ENCODE measurements at regions not wholly inside any gene's neighbourhood (a gene's known extent, or its start where the extent isn't known, plus 50 kb on each side); places are given as distances from the start of the nearest gene placed in this dataset.
A peak's percentile ranks its signal among the peaks of the same experiment; 100 is the strongest.
"Not testable (repeated sequence)": the region's sequence is repeated elsewhere in the genome, so short reads cannot be mapped to it uniquely, and the experiment has no call there.

DNA sequence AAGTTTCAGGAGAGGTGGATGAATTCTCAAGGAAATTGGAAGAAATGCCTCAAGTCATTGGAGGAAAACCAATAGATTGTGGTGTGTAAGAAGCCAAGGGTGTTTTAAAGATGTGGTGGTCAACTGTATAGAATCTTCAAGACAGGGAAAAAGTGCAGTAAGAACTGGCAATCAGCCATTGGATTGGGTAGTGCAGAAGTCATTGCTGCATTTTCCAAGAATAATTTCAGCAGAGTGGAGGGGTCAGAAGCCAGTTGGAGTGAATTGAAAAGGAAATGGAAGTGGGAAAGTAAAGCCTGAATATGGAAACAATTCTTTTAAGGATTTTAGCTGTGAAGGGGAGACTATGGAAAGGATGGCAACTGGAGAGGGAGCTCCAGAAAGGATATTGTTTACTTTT lies 128.2 kb upstream of the TMEM170B start:
- no peak for DNase-seq (ENCODE audit: low read depth, low spot score)

DNA sequence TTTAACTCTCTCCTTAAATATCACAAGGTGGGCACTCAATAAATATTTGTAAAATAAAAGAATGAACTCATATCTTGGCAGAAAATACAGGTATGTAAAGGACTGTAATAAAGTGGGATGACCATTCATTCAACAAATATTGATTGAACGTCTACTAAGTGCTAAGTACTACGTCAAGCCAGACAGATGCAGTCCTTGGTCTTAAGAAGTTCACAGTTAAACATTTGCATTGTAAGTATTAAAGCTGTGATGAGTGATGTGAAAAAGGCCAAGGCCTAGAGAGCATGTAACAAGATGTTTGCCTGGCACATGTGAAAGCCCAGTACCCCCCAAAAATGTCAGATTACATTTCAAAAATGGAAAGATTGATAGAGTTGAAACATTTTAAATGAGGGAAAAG lies 130.1 kb upstream of the TMEM170B start:
- no peak for DNase-seq (ENCODE audit: low read depth, low spot score)

DNA sequence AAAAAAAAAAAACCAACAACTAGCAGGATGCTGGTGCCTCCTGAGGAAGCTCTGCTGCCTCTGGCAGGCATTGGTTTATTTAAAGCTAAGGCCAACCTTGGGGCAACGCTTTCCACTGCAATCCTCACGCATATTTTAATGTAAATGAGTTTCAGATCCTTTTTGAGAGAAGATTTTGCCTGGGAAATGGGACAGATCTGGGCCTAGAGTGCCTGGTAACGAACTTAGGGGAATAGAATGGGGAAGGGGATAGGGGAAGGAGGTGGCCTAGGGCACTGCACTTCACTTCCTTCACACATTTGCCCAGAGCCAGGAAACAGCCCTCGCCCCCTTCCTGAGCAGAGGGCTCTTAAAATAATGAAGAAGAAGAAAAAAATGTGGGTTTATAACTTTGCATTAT lies 132.7 kb upstream of the TMEM170B start:
- DNase-seq (ENCODE audit: low read depth, low spot score), result no peak

GRCh38 chr6:11404081-11404480 lies 133.5 kb upstream of the TMEM170B start:
- DNase-seq (ENCODE audit: low read depth, low spot score), result no peak

- DNase-seq (ENCODE audit: low read depth, low spot score), result no peak
Measured at GRCh38 chr6:11403035-11403601, 134.4 kb upstream of the TMEM170B start.

- not testable (repeated sequence) for DNase-seq (ENCODE audit: low read depth, low spot score)
Measured at GRCh38 chr6:11402581-11402980, 135.0 kb upstream of the TMEM170B start.

DNA sequence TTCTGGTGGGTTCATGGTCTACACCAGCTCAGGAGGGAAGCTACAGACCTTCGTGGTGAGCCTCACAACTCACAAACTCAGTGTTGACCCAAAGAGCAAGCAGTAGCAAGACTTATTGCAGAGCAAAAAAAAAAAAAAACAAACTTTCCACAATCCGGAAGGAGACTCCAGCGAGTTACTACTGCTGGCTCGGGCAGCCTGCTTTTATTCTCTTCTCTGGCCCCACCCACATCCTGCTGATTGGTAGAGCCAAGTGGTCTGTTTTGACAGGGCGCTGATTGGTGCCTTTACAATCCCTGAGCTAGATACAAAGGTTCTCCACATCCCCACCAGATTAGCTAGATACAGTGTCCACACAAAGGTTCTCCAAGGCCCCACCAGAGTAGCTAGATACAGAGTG lies 135.6 kb upstream of the TMEM170B start:
- DNase-seq (ENCODE audit: low read depth, low spot score), result not testable (repeated sequence)

DNA sequence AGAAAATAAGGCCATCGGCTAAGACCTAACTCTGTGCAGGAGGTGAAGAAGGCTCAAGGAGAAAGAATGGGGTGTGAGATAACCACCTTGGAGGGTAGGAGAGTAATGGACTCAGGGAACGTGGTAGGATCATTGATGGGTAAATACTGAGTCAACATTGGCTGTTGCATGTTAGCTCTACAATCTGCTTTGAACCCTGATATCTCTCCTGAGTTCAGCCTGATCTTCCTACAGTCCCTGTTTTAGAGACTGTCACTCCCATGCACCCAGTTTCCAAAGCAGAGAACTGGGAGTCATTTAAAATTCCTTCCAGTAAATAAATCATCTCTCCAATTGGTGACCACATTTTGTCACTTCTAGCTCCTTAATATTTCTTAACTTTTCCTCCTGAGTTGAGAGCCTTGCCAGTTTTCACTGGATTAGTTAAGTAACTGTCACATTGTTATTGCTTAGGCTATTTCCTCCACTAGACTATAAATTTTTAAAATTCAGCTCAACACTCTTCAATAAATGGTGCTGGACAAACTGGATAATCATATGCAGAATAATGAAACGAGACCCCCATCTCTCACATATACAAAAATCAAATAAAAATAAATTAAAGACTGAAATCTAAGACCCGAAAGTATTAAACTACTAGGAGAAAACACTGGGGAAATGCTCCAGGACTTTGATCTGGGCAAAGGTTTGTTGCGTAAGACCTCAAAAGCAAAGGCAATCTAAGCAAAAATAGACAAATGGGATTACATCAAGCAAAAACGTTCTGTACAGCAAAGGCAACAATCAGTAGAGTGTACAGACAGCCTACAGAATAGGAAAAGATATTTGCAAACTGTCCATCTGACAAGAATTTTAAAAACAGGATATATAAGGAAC lies 138.9 kb upstream of the TMEM170B start:
- DNase-seq (ENCODE audit: low read depth, low spot score), result no peak

DNA sequence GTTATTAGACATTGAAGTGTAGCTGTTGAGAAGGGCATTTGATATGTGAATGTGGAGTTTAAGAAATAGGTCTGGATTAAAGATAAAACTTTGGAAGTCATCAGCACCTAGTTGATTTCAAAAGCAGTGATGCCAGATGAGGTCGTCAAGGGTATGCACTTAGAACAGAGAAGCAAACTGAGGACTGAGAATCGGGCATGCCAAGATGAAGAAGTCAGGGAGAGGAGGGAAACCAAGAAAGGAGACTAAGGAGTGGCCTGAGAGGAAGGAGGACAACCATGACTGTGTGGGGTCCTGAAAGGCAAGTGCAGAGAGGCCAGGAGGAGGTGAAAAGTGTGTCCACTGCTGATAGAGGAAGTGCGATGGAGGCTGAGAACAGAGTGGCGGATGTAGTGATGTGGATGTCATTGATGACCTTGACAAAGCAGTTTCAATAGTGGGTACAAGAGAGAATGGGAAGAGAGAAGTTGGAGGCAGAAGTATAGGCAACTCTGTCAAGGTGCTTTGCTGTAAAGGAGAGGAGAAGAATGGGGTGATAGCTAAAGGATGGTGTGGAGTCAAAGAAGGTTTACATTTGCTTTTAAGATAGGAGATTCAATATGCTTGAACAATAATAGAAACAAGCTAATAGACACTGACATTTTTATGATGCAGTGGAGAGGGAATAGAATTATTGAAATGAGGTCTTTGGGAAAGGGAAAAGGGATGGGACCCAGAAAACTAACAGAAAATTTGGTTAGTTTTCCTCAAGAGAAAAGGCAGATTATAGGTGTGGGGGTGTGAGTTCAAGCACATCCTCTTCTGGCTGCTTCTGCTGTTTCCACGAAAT lies 139.7 kb upstream of the TMEM170B start:
- DNase-seq (ENCODE audit: low read depth, low spot score), result no peak

DNA sequence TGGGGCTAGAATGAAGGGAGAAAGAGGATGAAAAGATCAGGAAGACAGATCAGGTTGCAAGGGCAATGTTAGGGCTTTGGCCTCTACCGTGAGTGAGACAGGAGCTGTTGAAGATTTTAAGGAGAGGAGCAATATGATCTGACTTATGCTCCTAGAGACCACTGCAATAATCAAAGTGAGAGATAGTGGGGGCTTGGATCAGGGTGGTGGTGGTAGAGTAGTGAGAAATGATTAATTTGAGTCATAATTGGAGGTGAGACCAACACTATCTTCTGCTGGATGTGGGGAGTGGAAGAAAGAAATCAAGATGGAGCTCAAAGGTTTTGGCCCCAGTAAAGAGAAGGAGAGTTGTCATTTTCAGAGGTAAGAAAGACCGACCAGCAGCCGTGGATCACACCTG lies 140.7 kb upstream of the TMEM170B start:
- DNase-seq (ENCODE audit: low read depth, low spot score), result no peak

GRCh38 chr6:11393713-11394627 lies 143.6 kb upstream of the TMEM170B start:
- DNase-seq (ENCODE audit: low read depth, low spot score), result peak; percentile 92

DNA sequence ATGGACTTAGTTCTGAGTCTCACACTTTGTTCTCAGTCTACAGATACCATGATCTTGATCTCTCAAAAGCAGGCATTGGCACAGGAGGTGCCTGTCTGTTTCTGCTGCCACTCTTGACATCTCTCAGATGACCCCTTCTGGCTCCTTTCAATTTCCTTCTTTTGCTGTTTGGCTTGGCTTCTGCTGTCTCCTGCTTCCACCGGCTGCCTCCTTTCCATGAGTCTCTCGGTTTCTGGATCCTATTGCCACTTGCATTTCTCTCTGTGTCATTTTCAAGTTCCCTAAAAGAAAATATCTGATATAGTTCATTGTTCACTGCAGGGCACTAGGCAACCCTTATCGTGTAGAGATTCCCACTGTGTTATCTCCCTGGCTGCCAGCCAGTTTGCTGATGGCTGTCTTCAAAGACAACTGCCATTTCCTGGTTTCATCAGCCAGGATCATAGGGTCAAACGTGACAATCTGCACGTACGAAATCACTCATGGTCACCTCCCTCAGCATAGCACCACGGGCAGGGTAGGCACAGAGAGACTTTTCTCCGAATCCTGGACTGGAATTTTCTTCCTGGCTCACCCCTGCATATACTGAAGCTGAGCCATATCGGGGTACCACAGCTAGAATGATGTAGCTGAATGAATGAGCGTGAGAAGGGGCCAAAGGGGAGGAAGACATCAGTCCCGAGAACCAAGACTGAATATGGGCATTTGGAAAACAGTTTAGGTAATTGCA lies 144.6 kb upstream of the TMEM170B start:
- no peak for DNase-seq (ENCODE audit: low read depth, low spot score)

- DNase-seq (ENCODE audit: low read depth, low spot score), result no peak
Measured at GRCh38 chr6:11391934-11392777, 145.4 kb upstream of the TMEM170B start.

GRCh38 chr6:11389977-11390376 lies 147.6 kb upstream of the TMEM170B start:
- DNase-seq (ENCODE audit: low read depth, low spot score), result peak; percentile 39

DNA sequence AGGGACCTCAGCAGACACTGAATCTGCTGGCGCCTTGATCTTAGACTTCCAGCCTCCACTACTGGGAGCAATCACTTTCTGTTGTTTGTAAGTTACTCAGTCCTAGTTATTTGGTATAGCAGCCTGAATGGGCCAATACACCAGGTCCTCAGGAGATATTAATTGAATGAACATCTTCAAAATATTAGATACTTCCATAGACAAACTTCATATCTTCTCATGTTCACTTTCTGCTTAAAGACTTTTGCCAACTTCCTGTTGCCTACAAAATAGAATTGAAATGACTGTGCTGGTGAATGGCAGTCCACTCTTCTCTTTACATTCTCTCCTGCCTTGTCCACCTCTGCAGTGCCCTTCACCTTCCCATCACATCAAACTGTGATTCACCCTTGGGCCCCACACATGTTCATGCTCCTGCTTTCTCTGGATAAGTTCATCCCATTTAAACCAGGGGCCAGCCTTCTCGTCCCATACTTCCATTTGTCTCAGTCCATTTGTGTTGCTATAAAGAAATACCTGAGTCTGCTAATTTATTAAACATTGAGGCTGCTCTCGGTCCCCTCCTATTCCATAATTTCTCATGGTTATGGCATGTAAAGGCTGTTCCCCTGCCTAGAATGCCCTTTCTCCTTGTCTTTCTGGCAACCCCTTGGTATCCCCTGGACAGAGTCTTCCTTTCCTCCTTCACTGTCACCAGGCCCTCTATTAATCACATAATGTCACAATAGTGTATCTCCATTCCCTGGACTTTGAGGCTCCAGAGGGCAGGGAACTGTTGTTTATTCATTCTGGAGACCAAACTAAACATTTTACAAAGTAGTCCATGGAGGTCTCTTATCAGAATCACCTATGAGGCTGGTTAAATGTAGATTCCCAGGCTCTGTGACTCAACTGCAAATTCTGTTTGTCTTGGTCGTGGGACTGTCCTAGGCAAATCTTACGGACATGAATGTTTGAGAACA lies 148.3 kb upstream of the TMEM170B start:
- DNase-seq (ENCODE audit: low read depth, low spot score), result no peak

GRCh38 chr6:11387707-11388430 lies 149.7 kb upstream of the TMEM170B start:
- no peak for DNase-seq (ENCODE audit: low read depth, low spot score)

DNA sequence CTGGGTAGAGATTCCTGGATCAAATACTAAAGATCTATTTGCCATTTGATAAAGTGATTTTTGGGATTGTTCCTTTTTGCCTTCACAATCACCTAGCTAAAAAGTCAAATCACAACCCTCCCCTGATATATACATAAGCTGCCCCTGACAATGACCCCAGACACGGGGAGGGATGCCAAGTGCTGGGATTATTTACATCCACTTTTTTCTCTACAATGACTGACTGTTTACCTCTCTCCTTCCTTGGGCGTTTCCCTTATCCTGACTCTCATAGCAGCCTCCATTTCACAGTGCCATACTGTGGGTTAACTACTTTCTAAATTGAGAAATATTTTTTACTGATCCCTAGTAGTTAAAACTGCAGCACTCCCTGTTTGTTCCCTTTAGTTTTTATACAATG lies 150.8 kb upstream of the TMEM170B start:
- DNase-seq (ENCODE audit: low read depth, low spot score), result no peak

GRCh38 chr6:11386323-11386722 lies 151.2 kb upstream of the TMEM170B start:
- DNase-seq (ENCODE audit: low read depth, low spot score), result no peak

All from astrocyte of the hippocampus (primary cell).